H9 (cell line): ENCODE measurements at regions not wholly inside any gene's neighbourhood (a gene's known extent, or its start where the extent isn't known, plus 50 kb on each side); places are given as distances from the start of the nearest gene placed in this dataset.

Experiments
- DNase-seq: peaks from one replicate; pipeline ENCODE4 v3.0.0-alpha.2; 2017
- H2AFZ ChIP-seq: one replicate; pipeline ENCODE4 v1.6.1; 2013; ENCODE audit warnings: mild to moderate bottlenecking, low read length, control low read depth, moderate library complexity
- H2AK5ac ChIP-seq: 2 replicates; pipeline ENCODE4 v1.6.1; 2013; ENCODE audit warnings: low read length, control low read depth, mixed read lengths; ENCODE audit not compliant: insufficient read length
- H2BK120ac ChIP-seq: one replicate; pipeline ENCODE4 v1.6.1; 2013; ENCODE audit warnings: low read depth, mild to moderate bottlenecking, low read length, control low read depth, inconsistent platforms; ENCODE audit not compliant: poor library complexity, severe bottlenecking
- H2BK12ac ChIP-seq: 2 replicates; pipeline ENCODE4 v1.6.1; 2013; ENCODE audit warnings: low read length, control low read depth, mixed read lengths, low read depth; ENCODE audit not compliant: insufficient read length
- H2BK15ac ChIP-seq: 2 replicates; pipeline ENCODE4 v1.6.1; 2013; ENCODE audit warnings: low read depth, low read length, control low read depth
- H2BK20ac ChIP-seq: one replicate; pipeline ENCODE4 v1.6.1; 2013; ENCODE audit warnings: low read depth, mild to moderate bottlenecking, low read length, control low read depth, inconsistent platforms; ENCODE audit not compliant: poor library complexity, severe bottlenecking
- H2BK5ac ChIP-seq: 2 replicates; pipeline ENCODE4 v1.6.1; 2013; ENCODE audit warnings: low read length, control low read depth, mixed read lengths; ENCODE audit not compliant: insufficient read length
- H3K14ac ChIP-seq: 2 replicates; pipeline ENCODE4 v1.6.1; 2013; ENCODE audit warnings: low read length, control low read depth; ENCODE audit not compliant: insufficient read depth
- H3K18ac ChIP-seq: 2 replicates; pipeline ENCODE4 v1.6.1; 2013; ENCODE audit warnings: low read depth, mild to moderate bottlenecking, mixed read lengths, low read length, control low read depth; ENCODE audit not compliant: insufficient read length
- H3K23ac ChIP-seq: 2 replicates; pipeline ENCODE4 v1.6.1; 2013; ENCODE audit warnings: low read length, control low read depth, mixed read lengths, low read depth; ENCODE audit not compliant: insufficient read length
- H3K23me2 ChIP-seq: 2 replicates; pipeline ENCODE4 v1.6.1; 2013; ENCODE audit warnings: low read depth, mild to moderate bottlenecking, mixed read lengths, low read length, control low read depth; ENCODE audit not compliant: insufficient read length, poor library complexity, severe bottlenecking
- H3K27ac ChIP-seq: 2 replicates; pipeline ENCODE4 v1.5.1; 2013; ENCODE audit warnings: low read length, control low read depth, mixed read lengths, low read depth; ENCODE audit not compliant: insufficient read length
- H3K27me3 ChIP-seq: 2 replicates; pipeline ENCODE4 v1.6.1; 2013; ENCODE audit warnings: low read length, control low read depth, inconsistent platforms; ENCODE audit not compliant: insufficient read depth
- H3K4ac ChIP-seq: 2 replicates; pipeline ENCODE4 v1.6.1; 2013; ENCODE audit warnings: low read depth, mild to moderate bottlenecking, control low read depth, inconsistent platforms, low read length, moderate library complexity
- H3K4me1 ChIP-seq: 2 replicates; pipeline ENCODE4 v1.6.1; 2013; ENCODE audit warnings: low read length, control low read depth, inconsistent platforms; ENCODE audit not compliant: insufficient read depth
- H3K4me2 ChIP-seq: 2 replicates; pipeline ENCODE4 v1.6.1; 2013; ENCODE audit warnings: low read length, control low read depth, mixed read lengths; ENCODE audit not compliant: insufficient read length, insufficient read depth
- H3K56ac ChIP-seq: 2 replicates; pipeline ENCODE4 v1.6.1; 2013; ENCODE audit warnings: low read depth, mild to moderate bottlenecking, mixed read lengths, low read length, control low read depth; ENCODE audit not compliant: insufficient read length
- H3K79me1 ChIP-seq: 2 replicates; pipeline ENCODE4 v1.6.1; 2013; ENCODE audit warnings: low read depth, mild to moderate bottlenecking, moderate library complexity, low read length, control low read depth, inconsistent platforms; ENCODE audit not compliant: insufficient read depth, poor library complexity, severe bottlenecking
- H3K79me2 ChIP-seq: 2 replicates; pipeline ENCODE4 v1.6.1; 2013; ENCODE audit warnings: low read length, control low read depth, inconsistent platforms; ENCODE audit not compliant: insufficient read depth
- H3K9ac ChIP-seq: 2 replicates; pipeline ENCODE4 v1.6.1; 2013; ENCODE audit warnings: low read length, control low read depth, mixed read lengths; ENCODE audit not compliant: insufficient read length; ENCODE audit errors: extremely low read depth
- H3K9me3 ChIP-seq: one replicate; pipeline ENCODE4 v1.6.1; 2013; ENCODE audit warnings: low read depth, low read length, inconsistent platforms; ENCODE audit not compliant: control insufficient read depth
- H3T11ph ChIP-seq: one replicate; pipeline ENCODE4 v1.6.1; 2013; ENCODE audit warnings: mild to moderate bottlenecking, low read length, control low read depth, inconsistent platforms
- H4K20me1 ChIP-seq: one replicate; pipeline ENCODE4 v1.6.1; 2013; ENCODE audit not compliant: control insufficient read depth, insufficient read length, insufficient read depth
- H4K5ac ChIP-seq: 2 replicates; pipeline ENCODE4 v1.6.1; 2013; ENCODE audit warnings: low read depth, mild to moderate bottlenecking, mixed read lengths, low read length, control low read depth; ENCODE audit not compliant: insufficient read length
- H4K8ac ChIP-seq: replicated peaks from 2 replicates; pipeline ENCODE4 v1.6.1; 2013; ENCODE audit warnings: low read length, control low read depth, mixed read lengths, low read depth; ENCODE audit not compliant: insufficient read length
- H4K91ac ChIP-seq: 2 replicates; pipeline ENCODE4 v1.6.1; 2013; ENCODE audit warnings: low read depth, mild to moderate bottlenecking, moderate library complexity, mixed read lengths, low read length, control low read depth; ENCODE audit not compliant: insufficient read length
- H3K27ac Mint-ChIP-seq, 3 experiments: 2 replicates in 2 of 3; 3 replicates in 1 of 3; pipeline ENCODE4 v1.8.0; 2020 to 2021; ENCODE audit warnings: mixed read lengths in 3 of 3, mild to moderate bottlenecking in 1 of 3, moderate library complexity in 1 of 3
- H3K27me3 Mint-ChIP-seq: 2 replicates; pipeline ENCODE4 v1.8.0; 2021; ENCODE audit warnings: low read depth, mild to moderate bottlenecking, moderate library complexity, mixed read lengths
- H3K36me3 Mint-ChIP-seq, 3 experiments: 2 replicates in 2 of 3; 3 replicates in 1 of 3; pipeline ENCODE4 v1.8.0; 2020 to 2021; ENCODE audit warnings: low read depth in 3 of 3, mixed read lengths in 3 of 3; ENCODE audit not compliant: insufficient read depth in 1 of 3
- H3K4me1 Mint-ChIP-seq, 2 experiments: 2 replicates each; pipeline ENCODE4 v1.8.0; 2020; ENCODE audit warnings: mixed read lengths in 2 of 2
- H3K4me3 Mint-ChIP-seq, 2 experiments: 2 replicates in 1 of 2; 3 replicates in 1 of 2; pipeline ENCODE4 v1.8.0; 2020 to 2021; ENCODE audit warnings: mild to moderate bottlenecking in 2 of 2, mixed read lengths in 2 of 2, moderate library complexity in 1 of 2
- H3K9me3 Mint-ChIP-seq, 2 experiments: 2 replicates in 1 of 2; 3 replicates in 1 of 2; pipeline ENCODE4 v1.8.0; 2020; ENCODE audit warnings: mild to moderate bottlenecking in 2 of 2, mixed read lengths in 2 of 2, moderate library complexity in 1 of 2
- WGBS: extraction: QIAGEN DNeasy Blood & Tissue Kit; methylation state at CpG from one replicate; pipeline ENCODE4 v1.1.7; 2013; ENCODE audit warnings: missing lambda C conversion rate, low lambda C conversion rate, mixed read lengths; ENCODE audit not compliant: insufficient read length; ENCODE audit errors: extremely low coverage; 5-methylcytosine and 5-hydroxymethylcytosine counted together
- TF ChIP-seq, protein P1 (sequence below): fragments of 200-600 bp; sonication (generic); conservative IDR thresholded peaks from 3 replicates; pipeline ENCODE4 v1.8.0; 2021; ENCODE audit warnings: antibody characterized with exemption, mild to moderate bottlenecking

- Histone ChIP-seq H3K79me1 (no peaks in the 10 kb centered on the region), H3K14ac (no peak overlapping the region), H2BK120ac (no peak overlapping the region), H2BK5ac (no peak overlapping the region), H4K91ac (no peak overlapping the region), H3K4me1 (no peaks in the 10 kb centered on the region), H3K4ac (no peak overlapping the region), H2AFZ (no peak overlapping the region), H4K20me1 (no peaks in the 10 kb centered on the region), H2BK12ac (no peak overlapping the region), H4K8ac (no peak overlapping the region), H4K5ac (no peak overlapping the region), H3K23ac (no peak overlapping the region), H2AK5ac (no peak overlapping the region), H3K9ac (no peak overlapping the region), H3K56ac (no peak overlapping the region), H3K4me2 (no peak overlapping the region), H2BK20ac (no peak overlapping the region), H3K9me3 (no peaks in the 10 kb centered on the region), H3K27me3 (no peaks in the 10 kb centered on the region), H3K18ac (no peak overlapping the region), H2BK15ac (no peak overlapping the region), H3K23me2 (no peaks in the 10 kb centered on the region), H3K79me2 (no peaks in the 10 kb centered on the region), H3T11ph (no peak overlapping the region), H3K27ac (no peak overlapping the region)
- Mint-ChIP-seq H3K36me3 (no peaks in the 10 kb centered on the region), H3K4me1 (peaks cover 0 to 3% of the 10 kb centered on the region in 2 experiments; a peak in 1 of 4 replicates), H3K27me3 (no peaks in the 10 kb centered on the region), H3K27ac (peak overlapping the region in 1 of 3 experiments; percentile 14; a peak in 1 of 7 replicates), H3K9me3 (no peaks in the 10 kb centered on the region), H3K4me3 (no peak overlapping the region)
- WGBS, result no CpG with 5 or more reads among the region's 1 CpG
- DNase-seq, result no peak
- TF ChIP-seq, protein P1, sequence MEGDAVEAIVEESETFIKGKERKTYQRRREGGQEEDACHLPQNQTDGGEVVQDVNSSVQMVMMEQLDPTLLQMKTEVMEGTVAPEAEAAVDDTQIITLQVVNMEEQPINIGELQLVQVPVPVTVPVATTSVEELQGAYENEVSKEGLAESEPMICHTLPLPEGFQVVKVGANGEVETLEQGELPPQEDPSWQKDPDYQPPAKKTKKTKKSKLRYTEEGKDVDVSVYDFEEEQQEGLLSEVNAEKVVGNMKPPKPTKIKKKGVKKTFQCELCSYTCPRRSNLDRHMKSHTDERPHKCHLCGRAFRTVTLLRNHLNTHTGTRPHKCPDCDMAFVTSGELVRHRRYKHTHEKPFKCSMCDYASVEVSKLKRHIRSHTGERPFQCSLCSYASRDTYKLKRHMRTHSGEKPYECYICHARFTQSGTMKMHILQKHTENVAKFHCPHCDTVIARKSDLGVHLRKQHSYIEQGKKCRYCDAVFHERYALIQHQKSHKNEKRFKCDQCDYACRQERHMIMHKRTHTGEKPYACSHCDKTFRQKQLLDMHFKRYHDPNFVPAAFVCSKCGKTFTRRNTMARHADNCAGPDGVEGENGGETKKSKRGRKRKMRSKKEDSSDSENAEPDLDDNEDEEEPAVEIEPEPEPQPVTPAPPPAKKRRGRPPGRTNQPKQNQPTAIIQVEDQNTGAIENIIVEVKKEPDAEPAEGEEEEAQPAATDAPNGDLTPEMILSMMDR, result no peak
These were observed 1806.8 kb upstream of the TENM3 start for GRCh38 chr4:180436361-180436760.
